HG02759 (cell line): ENCODE measurements at regions not wholly inside any gene's neighbourhood (a gene's known extent, or its start where the extent isn't known, plus 50 kb on each side); places are given as distances from the start of the nearest gene placed in this dataset.
"Not testable (repeated sequence)": the region's sequence is repeated elsewhere in the genome, so short reads cannot be mapped to it uniquely, and the experiment has no call there.

Experiments used
- ATAC-seq: cut with Tn5 transposase; IDR thresholded peaks from one replicate; pipeline ENCODE4 v1.9.1; 2021; ENCODE audit warnings: mild to moderate bottlenecking, moderate library complexity; ENCODE audit not compliant: unreplicated experiment

GRCh38 chr14:39563361-39563760 lies 131.1 kb upstream of the FBXO33 start:
- ATAC-seq = no peak

DNA sequence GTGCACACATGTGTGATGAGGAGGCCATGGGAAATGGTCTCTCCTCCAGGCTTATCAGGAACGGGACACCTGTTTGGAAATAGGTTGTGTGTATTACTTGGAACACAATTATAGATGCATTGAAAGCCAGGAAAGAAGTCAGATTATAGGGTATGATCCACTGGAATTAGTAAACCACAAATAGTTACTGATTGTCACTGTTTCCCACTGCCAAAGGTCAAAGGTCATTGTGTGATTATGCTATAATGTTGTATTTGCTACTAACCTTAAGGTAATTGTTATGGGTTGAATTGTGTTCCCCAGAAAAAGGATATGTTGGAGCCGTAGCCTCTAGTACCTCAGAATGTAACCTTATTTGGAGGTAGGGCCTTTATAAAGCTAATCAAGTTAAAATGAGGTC lies 129.9 kb upstream of the FBXO33 start:
- no peak for ATAC-seq

DNA sequence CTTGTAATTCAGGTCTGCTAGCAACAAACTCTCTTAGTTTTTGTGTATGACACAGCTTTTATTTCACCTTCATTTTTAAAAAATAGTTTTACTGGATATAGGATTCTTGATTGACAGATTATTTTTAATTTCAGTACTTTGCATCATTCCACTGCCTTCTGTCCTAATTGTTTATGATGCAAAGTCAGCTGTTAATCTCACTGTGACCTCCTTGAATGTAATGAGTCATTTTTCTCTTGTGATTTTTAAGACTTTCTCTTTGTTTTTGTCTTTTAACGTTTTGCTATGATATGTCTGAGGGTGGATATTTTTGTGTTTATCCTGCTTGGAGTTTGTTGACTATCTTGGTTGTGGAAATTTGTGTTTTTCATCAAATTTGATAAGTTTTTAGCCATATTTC lies 126.3 kb upstream of the FBXO33 start:
- ATAC-seq = no peak

- no peak for ATAC-seq
These were observed 123.5 kb upstream of the FBXO33 start for GRCh38 chr14:39555749-39556148.

GRCh38 chr14:39554576-39554975 lies 122.3 kb upstream of the FBXO33 start:
- ATAC-seq = no peak

DNA sequence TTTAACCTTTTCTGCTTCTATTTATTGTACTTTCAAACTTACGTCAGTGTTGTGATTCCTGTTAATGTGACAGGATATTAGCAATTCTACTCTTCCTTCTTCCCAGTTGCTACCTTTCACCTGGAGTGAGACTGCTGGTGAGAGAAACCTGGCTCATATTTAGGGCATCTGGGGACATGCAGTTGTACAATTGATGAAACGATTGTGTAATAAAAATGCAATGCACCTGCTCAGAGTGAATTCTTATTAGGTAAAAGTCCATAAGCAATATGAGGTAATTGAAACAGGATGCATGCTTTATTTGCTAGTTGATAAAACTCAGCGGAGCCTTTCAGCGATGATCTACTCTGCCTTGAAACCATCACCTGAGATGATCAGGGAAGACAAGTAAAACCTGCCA lies 116.1 kb upstream of the FBXO33 start:
- no peak for ATAC-seq

DNA sequence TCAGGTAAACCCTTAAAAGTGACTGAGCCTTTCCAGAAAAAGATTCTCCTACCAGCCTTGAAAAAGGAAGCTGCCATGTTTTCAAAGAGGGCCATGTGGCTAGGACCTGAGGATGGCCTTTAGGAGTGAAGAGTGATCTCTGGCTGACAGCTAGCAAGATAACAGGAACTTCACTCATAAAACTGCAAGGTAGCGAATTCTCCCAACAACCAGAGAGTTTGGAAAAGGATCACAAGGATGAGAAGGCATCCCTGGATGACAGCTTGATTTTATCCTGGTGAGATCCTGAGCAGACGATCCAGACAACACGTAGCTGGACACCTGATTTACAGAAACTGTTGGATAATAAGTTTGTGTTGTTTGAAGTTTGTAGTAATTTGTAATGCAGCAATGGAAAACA lies 115.6 kb upstream of the FBXO33 start:
- ATAC-seq = no peak

- no peak for ATAC-seq
These were observed 73.6 kb upstream of the FBXO33 start for GRCh38 chr14:39505812-39506211.

- ATAC-seq = no peak
These were observed 68.0 kb upstream of the FBXO33 start for GRCh38 chr14:39500253-39500652.

GRCh38 chr14:39499514-39499913 lies 67.3 kb upstream of the FBXO33 start:
- no peak for ATAC-seq

DNA sequence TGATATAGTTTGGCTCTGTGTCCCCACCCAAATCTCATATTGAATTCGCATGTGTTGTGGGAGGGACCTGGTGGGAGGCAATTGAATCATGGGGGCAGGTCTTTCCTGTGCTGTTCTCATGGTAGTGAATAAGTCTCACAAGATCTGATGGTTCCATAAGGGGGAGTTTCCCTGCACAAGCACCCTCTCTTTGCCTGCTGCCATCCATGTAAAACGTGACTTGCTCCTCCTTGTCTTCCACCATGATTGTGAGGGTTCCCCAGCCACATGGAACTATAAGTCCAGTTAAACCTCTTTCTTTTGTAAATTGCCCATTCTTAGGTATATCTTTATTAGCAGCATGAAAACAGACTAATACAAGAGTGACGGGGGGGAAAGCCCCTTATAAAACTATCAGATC lies 65.4 kb upstream of the FBXO33 start:
- not testable (repeated sequence) for ATAC-seq

- no peak for ATAC-seq
These were observed 60.0 kb upstream of the FBXO33 start for GRCh38 chr14:39492267-39492666.

DNA sequence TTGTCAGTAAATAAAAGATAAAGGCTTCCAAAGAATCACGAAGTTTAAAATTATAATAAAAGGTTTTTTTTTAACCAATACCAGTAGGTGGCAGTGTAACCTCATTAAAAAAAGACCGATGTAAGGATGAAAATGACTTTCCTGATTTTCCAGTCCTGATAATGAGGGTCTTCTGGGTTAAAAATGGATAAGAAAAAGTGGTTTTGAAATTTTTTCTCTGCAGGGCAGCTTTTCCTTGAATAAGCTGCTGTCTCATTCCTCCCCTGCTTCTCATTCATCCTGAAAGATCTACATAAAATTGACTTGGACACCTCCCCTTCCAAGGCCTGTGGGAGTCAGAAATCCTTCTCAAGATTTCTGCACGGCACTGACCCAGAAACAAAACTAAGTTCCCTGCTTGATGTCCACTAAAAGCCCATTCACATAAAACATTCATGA lies 58.9 kb upstream of the FBXO33 start:
- no peak for ATAC-seq

DNA sequence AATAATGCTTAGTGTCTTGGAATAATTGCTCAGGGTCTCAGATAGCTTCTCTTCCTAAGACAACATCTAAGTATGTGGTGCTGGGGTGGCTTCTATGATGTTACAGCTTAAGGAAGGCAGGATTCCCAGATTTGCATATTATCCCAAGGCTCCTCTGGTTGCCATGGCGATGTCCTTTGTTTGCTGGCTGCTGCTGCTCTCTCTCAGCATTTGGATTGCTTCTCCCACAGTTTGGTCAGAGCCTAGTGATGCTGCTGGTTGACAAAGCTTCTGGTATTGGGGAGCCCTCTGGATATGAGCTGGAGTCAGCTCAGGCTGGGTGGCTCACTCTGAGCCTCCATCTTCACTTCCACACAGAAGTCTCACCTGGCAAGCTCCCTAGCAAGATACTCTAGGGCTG lies 56.4 kb upstream of the FBXO33 start:
- no peak for ATAC-seq

- ATAC-seq = no peak
These were observed 51.4 kb upstream of the FBXO33 start for GRCh38 chr14:39483682-39484081.
